Ishikawa (cell line): ENCODE measurements at regions not wholly inside any gene's neighbourhood (a gene's known extent, or its start where the extent isn't known, plus 50 kb on each side); places are given as distances from the start of the nearest gene placed in this dataset.

Experiments
- CEBPB ChIP-seq: IDR thresholded peaks from 2 replicates; pipeline ENCODE4 v1.6.1; 2012
- CREB1 ChIP-seq: IDR thresholded peaks from 2 replicates; pipeline ENCODE4 v1.6.1; 2012; ENCODE audit warnings: low read depth
- EGR1 ChIP-seq: IDR thresholded peaks from 2 replicates; pipeline ENCODE4 v1.6.1; 2012
- EP300 ChIP-seq: IDR thresholded peaks from 2 replicates; pipeline ENCODE4 v1.6.1; 2012; ENCODE audit warnings: borderline replicate concordance
- FOXM1 ChIP-seq: IDR thresholded peaks from 2 replicates; pipeline ENCODE4 v1.6.1; 2012; ENCODE audit warnings: low read depth, borderline replicate concordance
- MAX ChIP-seq: IDR thresholded peaks from 2 replicates; pipeline ENCODE4 v1.6.1; 2012
- NFIC ChIP-seq: IDR thresholded peaks from 2 replicates; pipeline ENCODE4 v1.6.1; 2012
- RAD21 ChIP-seq: IDR thresholded peaks from 2 replicates; pipeline ENCODE4 v1.6.1; 2012; ENCODE audit warnings: low read depth
- TAF1 ChIP-seq: IDR thresholded peaks from 2 replicates; pipeline ENCODE4 v1.6.1; 2012; ENCODE audit warnings: low read depth, mild to moderate bottlenecking
- TCF12 ChIP-seq: IDR thresholded peaks from 2 replicates; pipeline ENCODE4 v1.6.1; 2012; ENCODE audit warnings: low read depth
- TEAD4 ChIP-seq: IDR thresholded peaks from 2 replicates; pipeline ENCODE4 v1.6.1; 2012
- USF1 ChIP-seq: IDR thresholded peaks from 2 replicates; pipeline ENCODE4 v1.6.1; 2012
- YY1 ChIP-seq: IDR thresholded peaks from 2 replicates; pipeline ENCODE4 v1.6.1; 2012; ENCODE audit warnings: low read depth
- ZBTB7A ChIP-seq: IDR thresholded peaks from 2 replicates; pipeline ENCODE4 v1.6.1; 2012; ENCODE audit warnings: low read depth
- TF ChIP-seq, protein P1 (sequence below): IDR thresholded peaks from 2 replicates; pipeline ENCODE4 v1.6.1; 2012; ENCODE audit warnings: low read depth, mild to moderate bottlenecking

DNA sequence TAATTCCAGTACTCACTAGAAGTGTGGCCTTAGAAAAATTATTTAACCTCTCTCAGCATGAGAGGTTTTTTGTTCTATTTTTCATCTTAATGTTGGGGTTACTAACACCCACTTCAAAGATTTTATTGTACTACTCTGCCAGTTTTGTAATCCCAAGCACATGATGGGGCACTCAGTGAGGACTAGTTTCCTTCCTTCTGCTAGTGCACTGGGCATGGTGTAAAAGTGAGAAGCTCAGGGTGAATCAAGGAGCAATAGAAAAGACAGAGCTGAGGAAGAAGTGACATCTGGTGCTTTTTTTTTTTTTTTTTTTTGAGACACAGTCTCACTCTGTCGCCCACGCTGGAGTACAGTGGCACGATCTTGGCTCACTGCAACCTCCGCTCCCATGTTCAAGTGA is 439.4 kb upstream of the ARID1B start:
- TF ChIP-seq CREB1 (no peak), MAX (no peak), EGR1 (no peak), ZBTB7A (no peak), CEBPB (no peak), TCF12 (no peak), NFIC (no peak), USF1 (no peak), EP300 (no peak), TEAD4 (no peak), TAF1 (no peak), FOXM1 (no peak), RAD21 (no peak), YY1 (no peak)
- TF ChIP-seq, protein P1, sequence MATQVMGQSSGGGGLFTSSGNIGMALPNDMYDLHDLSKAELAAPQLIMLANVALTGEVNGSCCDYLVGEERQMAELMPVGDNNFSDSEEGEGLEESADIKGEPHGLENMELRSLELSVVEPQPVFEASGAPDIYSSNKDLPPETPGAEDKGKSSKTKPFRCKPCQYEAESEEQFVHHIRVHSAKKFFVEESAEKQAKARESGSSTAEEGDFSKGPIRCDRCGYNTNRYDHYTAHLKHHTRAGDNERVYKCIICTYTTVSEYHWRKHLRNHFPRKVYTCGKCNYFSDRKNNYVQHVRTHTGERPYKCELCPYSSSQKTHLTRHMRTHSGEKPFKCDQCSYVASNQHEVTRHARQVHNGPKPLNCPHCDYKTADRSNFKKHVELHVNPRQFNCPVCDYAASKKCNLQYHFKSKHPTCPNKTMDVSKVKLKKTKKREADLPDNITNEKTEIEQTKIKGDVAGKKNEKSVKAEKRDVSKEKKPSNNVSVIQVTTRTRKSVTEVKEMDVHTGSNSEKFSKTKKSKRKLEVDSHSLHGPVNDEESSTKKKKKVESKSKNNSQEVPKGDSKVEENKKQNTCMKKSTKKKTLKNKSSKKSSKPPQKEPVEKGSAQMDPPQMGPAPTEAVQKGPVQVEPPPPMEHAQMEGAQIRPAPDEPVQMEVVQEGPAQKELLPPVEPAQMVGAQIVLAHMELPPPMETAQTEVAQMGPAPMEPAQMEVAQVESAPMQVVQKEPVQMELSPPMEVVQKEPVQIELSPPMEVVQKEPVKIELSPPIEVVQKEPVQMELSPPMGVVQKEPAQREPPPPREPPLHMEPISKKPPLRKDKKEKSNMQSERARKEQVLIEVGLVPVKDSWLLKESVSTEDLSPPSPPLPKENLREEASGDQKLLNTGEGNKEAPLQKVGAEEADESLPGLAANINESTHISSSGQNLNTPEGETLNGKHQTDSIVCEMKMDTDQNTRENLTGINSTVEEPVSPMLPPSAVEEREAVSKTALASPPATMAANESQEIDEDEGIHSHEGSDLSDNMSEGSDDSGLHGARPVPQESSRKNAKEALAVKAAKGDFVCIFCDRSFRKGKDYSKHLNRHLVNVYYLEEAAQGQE = no peak

DNA sequence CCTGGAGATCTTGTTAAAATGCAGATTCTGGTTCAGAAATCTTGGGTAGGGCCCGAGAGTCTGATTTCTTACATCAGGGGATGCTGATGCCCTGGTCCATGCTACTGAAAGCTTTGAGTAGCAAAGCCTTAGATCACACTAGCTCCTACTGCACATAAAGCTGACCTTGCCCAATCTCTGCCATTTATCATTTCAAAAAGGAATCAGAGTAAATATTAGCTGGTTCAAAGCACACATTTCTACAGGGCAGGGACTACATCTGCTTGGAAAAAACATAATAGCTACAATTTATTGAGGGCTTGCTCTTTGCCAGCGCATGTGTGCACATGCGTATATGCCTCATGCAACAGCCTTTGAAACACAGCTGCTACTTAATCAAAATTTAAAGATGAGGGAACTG is 440.4 kb upstream of the ARID1B start:
- no peak for TF ChIP-seq CEBPB
- TF ChIP-seq ZBTB7A = no peak
- TF ChIP-seq FOXM1 = no peak
- no peak for TF ChIP-seq MAX
- no peak for TF ChIP-seq NFIC
- TF ChIP-seq CREB1 = no peak
- no peak for TF ChIP-seq RAD21
- TF ChIP-seq TEAD4 = no peak
- no peak for TF ChIP-seq TAF1
- no peak for TF ChIP-seq EGR1
- TF ChIP-seq YY1 = no peak
- TF ChIP-seq TCF12 = no peak

DNA sequence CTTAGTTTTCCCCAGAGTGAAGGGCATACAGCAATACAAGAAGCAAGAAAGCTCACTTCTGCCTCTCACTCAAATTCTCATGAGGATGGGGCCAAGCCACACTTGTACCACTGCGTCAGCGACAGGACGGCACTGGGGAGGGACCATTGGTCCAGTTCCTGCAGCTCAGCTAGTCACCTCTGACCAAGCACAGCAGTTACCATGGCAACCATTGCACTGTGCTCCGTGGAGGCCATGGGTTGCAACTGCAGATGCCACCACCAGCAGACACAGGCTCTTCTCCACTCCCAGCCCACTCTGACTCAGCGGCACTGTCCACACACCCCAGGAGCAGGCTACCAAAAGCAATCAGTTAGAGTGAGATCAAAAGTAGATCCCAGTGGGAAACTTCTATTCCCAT is 441.1 kb upstream of the ARID1B start:
- TF ChIP-seq EGR1 (no peak), TCF12 (no peak), TEAD4 (no peak), FOXM1 (no peak), EP300 (no peak), TAF1 (no peak), RAD21 (no peak), NFIC (no peak), ZBTB7A (no peak), CREB1 (no peak), MAX (no peak), CEBPB (no peak), YY1 (no peak), USF1 (no peak)
- TF ChIP-seq, protein P1 = no peak

GRCh38 chr6:156334966-156335365 is 442.2 kb upstream of the ARID1B start:
- TF ChIP-seq EGR1 (no peak), ZBTB7A (no peak), CEBPB (no peak), YY1 (no peak), NFIC (no peak), TEAD4 (no peak), CREB1 (no peak), FOXM1 (no peak), MAX (no peak), EP300 (no peak), RAD21 (no peak), TAF1 (no peak)
- TF ChIP-seq, protein P1 = no peak
